UCSD-AML1 (cell line): ENCODE measurements at regions not wholly inside any gene's neighbourhood (a gene's known extent, or its start where the extent isn't known, plus 50 kb on each side); places are given as distances from the start of the nearest gene placed in this dataset.
"Not testable (repeated sequence)": the region's sequence is repeated elsewhere in the genome, so short reads cannot be mapped to it uniquely, and the experiment has no call there.

Source experiments
- DNase-seq: peaks from one replicate; lab custom pipeline; 2025; ENCODE audit not compliant: unreplicated experiment; lab: John Stamatoyannopoulos, UW

DNA sequence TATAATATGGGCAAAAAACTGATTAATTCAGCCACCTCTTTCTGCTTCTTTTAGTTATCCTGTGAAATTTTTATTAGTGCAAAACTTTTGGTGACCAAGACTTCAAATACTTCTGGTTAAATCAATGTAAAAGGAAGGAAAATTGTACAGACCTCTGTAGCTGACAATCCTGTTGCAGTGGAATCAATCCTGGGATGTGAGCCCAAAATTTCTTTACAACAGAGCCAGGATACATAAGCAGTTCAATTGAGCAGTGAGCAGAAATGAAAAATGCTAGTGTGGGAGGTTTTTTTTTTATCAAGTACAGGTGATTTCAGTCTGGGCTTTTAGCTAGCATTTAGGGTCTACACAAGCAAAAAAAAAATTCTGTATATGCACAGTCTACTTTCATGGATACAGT is 398.0 kb downstream of the OTOL1 start:
- no peak for DNase-seq

DNA sequence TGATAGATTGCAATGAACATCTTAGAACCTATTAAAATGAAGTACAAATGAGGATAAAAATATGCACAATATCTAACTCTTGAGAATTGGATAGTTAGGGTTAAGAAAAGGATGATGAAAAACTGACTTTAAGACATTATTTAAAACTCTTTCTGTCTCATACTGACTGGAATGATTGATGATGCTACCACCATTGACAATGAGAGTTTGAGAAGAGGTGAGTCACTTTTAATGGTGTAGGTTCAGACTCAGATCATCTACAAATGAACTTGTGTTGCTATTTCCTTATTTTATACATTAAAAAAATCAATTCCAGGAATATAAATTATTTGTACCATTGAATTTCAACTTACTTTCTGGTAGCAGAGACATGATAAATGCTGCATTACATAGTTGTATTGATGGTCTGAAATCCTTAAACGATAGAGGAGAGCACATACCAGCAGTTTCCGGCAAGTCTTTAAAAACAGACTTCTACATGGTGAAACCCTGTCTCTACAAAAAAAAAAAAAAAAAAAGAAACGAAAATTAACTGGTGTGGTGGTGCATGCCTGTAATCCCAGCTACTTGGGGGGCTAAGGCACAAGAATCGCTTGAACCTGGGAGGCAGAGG is 409.0 kb downstream of the OTOL1 start:
- DNase-seq: no peak

DNA sequence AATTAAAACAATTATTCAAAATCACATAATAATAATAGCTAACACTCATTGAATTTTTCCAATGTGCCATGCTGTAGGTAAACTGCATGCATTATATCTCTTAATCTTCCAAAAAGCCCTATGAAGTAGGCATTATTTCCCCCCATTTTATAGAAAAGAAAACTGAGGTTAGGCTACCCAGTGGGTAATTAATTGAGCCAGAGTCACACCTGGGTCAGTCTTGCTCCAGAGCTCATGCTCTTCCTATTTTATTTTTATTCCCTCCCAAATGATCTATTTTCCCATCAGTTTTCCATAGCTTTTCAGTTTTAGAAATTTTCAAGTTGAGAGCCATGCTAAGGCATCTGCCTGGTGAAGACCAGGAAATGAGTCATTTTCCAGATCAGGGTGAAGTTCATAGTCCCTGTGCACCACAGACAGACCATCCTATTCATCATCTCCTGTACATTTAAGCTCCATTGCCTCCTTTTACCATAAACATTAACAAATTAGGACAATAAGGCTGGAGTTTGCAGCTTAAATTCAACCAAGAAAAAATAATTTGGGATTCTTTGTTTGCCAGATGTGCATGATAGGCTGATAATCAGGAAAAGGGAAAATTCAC is 417.3 kb downstream of the OTOL1 start:
- no peak for DNase-seq

DNA sequence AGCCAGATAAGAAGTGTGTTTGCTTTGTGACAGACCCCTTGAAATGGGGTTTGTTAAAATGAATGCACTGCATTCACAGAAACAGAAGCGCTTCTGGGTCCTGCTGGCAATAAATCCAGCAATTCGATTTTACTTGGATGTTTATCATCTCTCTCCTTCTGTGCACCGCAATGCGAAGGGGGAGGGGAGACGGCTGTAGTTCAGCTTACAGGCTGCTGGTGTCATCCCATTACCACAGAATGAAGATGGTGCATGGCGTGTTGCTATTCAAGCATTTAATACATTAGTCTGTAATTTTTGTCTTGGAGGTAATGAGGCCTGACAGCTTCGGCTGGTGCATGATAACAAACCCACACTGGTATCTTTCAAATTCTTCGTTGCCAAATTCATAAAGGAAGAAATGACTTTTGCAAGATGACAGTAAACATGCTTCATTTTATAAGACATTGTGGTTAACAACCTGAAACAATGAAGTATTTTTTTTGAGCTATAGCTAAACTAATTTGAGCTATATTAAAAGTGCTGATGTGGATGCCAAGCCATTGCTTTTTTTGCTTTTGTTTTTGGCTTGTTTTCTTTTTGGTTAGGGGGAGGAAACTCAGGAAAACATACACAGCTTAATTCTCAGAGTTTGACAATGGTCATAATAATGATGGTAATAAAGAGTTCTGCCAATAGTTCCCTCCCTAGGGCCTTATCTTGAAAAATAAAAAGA is 418.3 kb downstream of the OTOL1 start:
- DNase-seq: no peak

DNA sequence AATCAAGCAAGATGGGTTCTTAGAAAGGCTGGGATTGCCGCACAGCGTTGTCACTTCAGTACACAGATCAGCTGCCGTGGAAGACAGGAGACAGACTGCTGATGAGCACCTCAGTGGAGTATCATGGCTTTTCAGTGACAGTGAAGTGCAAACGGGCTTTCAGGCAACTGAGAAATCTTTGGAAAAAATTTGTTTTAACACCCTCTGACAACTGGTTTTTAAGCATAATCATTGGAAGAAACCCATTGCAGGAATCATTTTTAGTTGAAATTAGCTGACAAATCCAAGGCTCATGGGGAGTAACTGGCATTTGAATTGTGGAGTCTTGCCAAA is 418.8 kb downstream of the OTOL1 start:
- no peak for DNase-seq

DNA sequence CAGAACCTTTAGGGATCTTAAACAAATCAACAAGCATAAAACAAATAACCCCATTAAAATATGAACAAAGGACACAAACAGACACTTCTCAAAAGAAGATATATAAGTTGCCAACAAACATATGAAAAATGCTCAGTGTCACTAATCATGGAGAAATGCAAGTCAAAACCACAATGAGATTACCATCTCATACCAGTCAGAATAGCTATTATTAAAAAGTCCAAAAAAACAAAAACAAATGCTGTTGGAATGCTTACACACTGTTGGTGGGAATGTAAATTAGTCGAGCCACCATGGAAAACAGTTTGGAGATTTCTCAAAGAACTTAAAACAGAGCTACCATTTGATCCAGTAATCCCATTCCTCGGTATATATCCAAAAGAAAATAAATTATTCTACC is 423.6 kb downstream of the OTOL1 start:
- no peak for DNase-seq

DNA sequence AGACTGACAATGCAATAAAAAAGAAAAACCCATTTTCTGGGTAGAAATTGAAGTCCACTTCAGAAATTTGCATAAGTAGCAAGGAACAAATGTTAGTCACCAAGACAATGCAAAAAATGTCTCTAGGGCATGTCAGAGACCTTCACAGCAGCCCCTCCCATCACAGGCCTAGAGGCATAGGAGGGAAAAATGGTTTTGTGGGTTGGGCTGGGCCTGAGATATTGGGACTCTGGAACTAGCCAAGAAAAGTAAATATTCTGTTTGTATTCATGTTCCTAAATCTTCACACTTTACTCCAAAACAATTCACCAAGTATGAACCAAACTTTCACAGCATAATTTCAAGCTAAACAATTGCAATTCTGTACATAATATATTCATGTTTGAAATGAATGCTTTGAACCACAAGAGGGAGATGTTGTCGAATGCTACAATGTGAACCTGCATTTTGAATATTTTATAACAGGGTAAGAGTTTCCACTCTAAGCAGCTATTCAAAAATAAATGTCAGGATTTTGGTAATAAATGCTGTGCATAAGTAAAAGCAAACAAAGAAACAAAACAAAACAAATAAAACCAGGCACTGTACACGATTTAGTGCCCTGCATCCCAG is 429.2 kb downstream of the OTOL1 start:
- DNase-seq: no peak

DNA sequence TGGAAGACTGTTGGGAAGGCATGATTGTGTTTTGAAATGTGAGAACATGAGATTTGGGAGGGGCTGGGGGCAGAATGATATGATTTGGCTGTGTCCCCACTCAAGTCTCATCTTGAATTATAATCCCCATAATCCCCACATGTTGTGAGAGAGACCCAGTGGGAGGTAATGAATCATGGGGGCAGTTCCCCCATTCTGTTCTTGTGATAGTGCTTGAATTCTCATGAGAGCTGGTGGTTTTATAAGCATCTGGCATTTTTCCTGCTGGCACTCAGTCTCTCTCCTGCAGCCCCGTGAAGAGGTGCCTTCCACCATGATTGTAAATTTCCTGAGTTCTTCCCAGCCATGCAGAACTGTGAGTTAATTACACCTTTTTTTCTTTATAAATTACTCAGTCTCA is 430.5 kb downstream of the OTOL1 start:
- DNase-seq: no peak

DNA sequence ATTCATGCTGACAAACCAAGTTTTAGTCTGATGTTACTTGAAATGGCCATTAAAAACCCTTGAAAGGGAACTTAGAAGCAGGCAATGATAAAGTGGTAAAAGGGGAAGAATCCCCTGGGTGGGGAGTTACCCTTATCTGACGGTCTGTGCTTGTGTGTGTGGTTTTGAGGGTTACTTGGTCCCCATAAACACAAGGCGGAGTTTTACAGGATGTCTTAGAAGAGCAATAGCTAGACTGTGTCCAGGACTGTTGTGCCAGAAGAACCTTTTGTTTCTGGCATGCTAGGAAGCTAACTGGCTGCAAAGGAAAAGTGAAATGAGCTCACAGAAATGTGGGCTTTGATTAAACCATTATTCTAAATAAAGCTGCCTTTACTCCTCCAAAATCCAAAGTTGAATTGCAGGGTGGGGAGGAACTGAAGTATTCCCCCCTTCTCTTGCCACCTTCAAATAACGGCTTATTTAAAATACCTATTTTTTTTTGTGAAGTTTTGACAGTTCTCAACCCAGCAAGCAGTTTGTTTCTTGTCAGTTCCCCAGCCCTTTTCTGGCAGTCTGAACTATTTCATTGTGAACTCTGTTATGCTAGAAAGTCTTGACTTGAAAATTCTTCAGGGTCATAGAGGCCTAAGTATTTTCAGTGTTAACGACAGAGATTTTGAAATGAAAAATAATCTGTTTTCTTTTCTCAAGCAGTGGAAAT is 443.5 kb downstream of the OTOL1 start:
- no peak for DNase-seq

DNA sequence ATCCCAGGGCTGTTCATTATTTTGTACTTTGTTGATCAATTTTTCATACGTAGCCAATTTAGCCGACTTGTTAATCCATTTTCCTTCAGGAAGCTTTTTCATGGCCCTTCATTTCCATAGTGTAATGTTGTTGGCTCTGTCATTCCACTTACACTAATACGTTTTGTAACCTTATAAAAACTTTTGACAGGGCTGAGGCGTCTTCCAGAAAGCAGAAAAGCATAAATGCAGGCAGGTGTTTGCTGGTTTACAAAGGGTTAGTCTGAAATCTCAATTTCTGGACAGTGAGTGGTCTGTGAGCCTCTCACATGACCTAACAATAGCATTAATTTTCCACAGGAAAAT is 444.0 kb downstream of the OTOL1 start:
- no peak for DNase-seq

DNA sequence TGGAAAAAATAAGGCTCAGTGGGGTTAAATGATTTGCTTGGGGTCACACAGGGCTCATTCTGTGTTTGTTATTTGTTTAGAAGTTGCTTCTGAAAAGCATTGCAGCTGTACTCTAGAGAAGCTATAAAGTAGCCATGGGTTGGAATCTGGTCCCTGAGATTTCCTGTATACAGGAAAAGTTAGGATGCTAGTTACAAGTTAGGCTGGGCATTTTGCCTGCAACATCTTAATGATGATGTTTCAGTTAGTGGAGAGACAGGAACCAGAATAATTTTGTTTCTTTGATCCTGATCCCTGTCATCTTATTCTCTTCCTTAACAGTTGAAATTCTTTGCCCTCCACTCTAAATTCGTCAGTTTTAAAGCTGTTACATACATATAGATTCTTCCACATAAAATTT is 445.3 kb downstream of the OTOL1 start:
- no peak for DNase-seq

DNA sequence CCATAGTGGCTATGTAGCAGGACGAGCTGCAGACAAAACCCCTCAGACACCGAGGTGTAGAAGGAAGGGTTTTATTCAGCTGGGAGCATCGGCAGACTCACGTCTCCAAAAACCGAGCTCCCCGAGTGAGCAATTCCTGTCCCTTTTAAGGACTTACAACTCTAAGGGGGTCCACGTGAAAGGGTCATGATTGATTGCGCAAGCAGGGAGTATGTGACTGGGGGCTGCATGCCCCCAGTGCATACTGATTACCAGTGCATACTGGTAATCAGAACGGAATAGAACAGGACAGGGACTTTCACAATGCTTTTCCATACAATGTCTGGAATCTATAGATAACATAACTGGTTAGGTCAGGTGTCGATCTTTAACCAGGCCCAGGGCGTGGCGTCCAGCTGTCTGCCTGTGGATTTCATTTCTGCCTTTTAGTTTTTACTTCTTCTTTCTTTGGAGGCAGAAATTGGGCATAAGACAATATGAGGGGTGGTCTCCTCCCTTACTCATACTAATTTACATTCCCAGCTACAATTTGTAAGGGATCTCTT is 447.3 kb downstream of the OTOL1 start:
- not testable (repeated sequence) for DNase-seq

DNA sequence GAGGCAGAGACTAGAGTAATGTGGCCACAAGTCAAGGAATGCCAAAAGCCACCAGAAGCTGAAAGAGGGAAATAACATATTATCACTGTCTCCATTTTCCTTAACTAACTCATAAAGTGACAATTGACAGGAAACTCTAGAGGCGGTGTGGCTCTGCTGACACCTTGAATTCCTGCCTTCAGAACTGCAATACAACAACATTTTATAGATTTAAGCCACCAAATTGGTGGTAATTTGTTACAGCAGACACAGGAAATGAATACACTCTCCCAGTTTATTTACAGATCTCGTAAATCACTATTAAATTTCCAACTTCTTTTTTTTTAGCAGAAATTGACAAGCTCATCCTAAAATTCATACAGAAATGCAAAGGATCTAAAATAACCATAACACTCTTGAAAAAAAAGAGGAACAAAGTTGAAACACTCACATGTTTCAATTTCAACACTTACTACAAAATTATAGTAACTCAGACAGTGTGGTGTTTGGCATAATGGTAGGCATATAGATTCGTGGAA is 449.9 kb downstream of the OTOL1 start:
- DNase-seq: no peak

DNA sequence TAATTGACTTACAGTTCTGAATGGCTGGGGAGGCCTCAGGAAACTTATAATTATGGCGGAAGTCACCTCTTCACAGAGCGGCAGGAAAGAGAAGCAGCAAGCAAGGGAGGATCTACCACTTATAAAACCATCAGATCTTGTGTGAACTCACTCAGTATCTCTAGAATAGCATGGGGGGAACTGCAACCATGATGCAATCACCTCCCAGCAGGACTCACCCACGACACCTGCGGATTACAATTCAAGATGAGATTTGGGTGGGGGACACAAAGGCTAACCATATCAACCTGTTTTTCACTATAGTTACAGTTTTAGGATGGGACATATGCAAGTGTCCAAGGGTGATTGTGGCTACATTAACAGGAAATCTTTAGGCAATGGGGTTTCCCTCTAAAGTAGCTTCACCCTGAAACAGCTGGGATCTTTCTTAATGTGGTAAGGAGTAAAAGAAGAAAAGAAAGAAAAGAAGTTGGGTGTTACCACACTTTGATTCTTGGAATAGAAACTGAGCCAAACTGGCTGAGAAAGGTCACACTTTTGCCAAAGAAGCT is 453.8 kb downstream of the OTOL1 start:
- DNase-seq: no peak

DNA sequence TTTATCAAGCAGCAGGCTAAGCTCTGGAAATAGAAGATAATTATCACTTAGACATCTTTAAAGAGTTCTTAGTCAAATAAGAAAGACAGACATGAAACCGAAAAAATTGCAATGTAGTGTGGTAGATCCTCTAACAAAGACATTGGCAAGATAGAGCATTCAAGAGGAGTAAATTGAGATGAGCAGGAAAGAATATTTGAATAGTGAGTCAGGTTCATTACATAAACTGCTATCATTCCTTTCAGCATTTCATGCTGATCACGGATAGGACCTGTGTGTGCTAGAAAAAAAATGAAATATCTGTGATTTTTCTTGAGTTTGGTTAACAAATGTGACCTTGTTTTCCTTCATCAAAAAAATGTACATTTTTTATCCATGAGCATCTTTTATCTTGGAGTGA is 460.9 kb downstream of the OTOL1 start:
- no peak for DNase-seq

DNA sequence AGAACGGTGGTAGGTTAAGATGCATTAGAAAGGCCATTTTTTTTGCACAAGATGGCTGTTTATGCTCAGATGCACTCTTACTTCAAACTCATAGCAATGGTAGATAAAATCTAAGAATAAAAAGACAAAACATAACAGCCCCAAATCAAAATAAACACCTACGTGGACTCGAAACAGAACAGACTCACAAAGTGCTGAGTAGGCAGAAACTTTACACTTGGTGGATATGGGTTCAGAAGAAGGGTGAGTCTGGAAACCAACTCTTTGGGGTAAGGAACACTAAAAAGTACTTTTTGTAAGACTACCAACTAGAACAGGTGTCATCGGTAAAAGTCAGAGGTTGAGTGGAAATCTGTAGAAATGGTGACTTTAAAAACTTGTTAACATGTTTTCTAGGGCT is 468.2 kb downstream of the OTOL1 start:
- no peak for DNase-seq

DNA sequence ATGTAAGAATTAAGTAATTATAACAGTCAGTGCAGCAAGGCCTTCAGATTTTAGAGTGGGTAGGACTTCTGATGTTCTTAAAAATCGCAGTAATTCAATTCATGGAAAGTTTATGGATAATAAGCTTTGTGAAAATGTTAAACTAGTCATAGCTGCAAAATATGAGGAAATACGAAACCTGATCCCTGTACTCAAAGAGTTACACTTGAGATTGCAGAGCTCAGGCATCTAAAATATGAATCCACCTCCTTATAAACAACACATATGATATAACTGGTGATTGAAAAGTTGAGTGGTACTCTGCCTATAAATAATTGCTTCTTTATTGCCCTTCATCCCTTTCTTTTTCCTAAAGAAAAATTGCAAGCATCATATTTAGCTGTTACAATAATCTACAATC is 473.3 kb downstream of the OTOL1 start:
- no peak for DNase-seq

DNA sequence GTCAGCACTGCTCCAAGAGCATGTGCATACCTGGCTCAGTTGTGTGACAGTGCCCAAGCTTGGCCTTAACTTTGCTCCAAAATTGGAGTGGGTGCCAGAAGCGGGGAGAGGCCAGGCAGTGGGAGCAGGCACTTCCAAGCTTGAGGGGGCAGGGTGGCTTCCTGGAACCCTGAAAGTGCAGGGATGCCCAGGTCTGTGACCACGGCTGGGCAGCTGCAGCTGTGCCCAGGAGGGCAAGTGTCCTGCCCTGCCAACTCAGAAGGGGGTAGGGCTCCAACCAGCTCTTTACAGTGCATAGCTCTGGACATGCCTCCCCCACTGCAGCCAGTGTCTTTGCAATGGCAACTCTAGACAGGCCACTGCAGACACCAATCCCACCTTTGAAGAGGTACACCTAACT is 478.6 kb downstream of the OTOL1 start:
- no peak for DNase-seq

DNA sequence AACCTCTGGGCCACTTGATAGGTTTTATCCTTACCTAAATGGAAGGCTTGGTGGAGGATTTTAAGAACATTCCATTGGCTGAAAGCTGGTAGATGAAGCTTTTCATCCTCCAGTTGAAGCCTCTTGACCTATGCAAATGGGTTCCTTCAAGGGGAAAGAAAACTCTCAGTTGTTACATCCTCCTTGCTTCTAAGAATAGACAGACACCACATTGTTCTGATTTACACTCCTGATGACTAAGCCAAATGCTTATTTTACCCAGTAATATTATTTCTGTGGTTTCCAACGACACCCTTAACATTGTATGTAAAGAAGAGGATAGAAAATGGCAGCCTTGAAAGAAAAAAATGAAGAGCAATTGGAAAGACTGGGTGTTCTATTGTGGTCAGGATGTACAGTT is 480.5 kb downstream of the OTOL1 start:
- DNase-seq: no peak

DNA sequence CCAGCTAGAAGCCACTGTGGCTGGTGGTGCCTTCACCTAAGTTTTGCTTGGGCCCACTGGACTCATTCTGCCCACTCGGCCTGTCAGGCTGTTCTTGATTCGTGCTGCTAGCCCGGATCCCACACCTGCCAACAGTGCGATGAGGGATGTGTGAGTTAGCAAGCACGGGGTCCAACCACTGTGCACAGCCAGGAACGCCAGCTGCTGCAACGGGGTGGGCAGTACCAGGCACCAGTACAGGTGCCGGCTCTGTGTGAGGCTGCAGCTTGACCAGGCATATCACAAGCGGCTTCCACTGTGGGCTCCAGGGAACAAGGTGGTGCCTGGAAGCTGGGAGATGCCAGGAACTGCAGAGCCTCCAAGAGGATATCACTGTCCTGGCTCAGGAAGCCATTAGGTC is 481.2 kb downstream of the OTOL1 start:
- no peak for DNase-seq

DNA sequence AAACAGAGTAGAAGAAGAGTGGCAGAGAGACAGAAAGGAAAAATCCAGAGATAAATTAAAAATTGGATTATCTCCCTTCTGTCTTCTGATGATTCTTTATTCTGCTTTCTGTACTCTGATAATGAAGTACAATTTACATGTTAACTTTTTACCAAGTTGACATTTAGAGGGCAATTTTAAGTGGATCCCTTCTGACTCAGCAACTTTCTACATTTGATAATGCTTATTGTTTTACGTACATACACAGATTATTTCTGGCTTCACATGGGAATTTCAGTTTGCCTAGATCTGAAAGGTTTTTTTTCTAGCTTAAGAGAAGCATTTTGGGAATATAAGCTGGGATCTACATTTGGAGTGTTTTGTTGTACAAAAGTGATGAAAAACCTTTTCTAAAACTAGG is 491.3 kb downstream of the OTOL1 start:
- no peak for DNase-seq
